Neural cell (in vitro differentiated cells): ENCODE measurements at regions not wholly inside any gene's neighbourhood (a gene's known extent, or its start where the extent isn't known, plus 50 kb on each side); places are given as distances from the start of the nearest gene placed in this dataset.

ENCODE experiments used
- H2AFZ ChIP-seq: fragments of 200-600, 300-800 bp; sonication (generic), shearing (Covaris generic); 2 replicates; pipeline ENCODE4 v1.6.0; 2014; ENCODE audit warnings: low read depth, mild to moderate bottlenecking, antibody characterized with exemption, low read length, moderate library complexity
- H3F3A ChIP-seq: fragments of 200-600 bp; shearing (Covaris generic); 2 replicates; pipeline ENCODE4 v1.6.1; 2016; ENCODE audit warnings: mild to moderate bottlenecking, moderate library complexity, mixed read lengths, antibody characterized with exemption, low read length; ENCODE audit not compliant: insufficient read depth, poor library complexity, severe bottlenecking
- H3K27ac ChIP-seq: fragments of 200-600, 300-800 bp; sonication (generic), shearing (Covaris generic); 2 replicates; pipeline ENCODE4 v1.5.1; 2014; ENCODE audit warnings: mild to moderate bottlenecking, low read length, moderate library complexity
- H3K27me3 ChIP-seq: fragments of 300-800, 200-600 bp; sonication (generic), shearing (Covaris generic); 2 replicates; pipeline ENCODE4 v1.6.0; 2014; ENCODE audit warnings: mild to moderate bottlenecking, low read depth, low read length, moderate library complexity; ENCODE audit not compliant: insufficient read depth
- H3K36me3 ChIP-seq: fragments of 300-800, 200-600 bp; sonication (generic), shearing (Covaris generic); 2 replicates; pipeline ENCODE4 v1.5.1; 2014; ENCODE audit warnings: mild to moderate bottlenecking, antibody characterized with exemption, low read length, moderate library complexity; ENCODE audit not compliant: insufficient read depth
- H3K4me2 ChIP-seq: fragments of 300-800, 200-600 bp; sonication (generic), shearing (Covaris generic); 2 replicates; pipeline ENCODE4 v1.6.0; 2014; ENCODE audit warnings: mild to moderate bottlenecking, low read length
- H3K4me3 ChIP-seq: fragments of 300-800, 200-600 bp; sonication (generic), shearing (Covaris generic); 2 replicates; pipeline ENCODE4 v1.5.1; 2014; ENCODE audit warnings: mild to moderate bottlenecking, low read length, moderate library complexity
- H3K79me2 ChIP-seq: fragments of 200-600 bp; shearing (Covaris generic); replicated peaks from 2 replicates; pipeline ENCODE4 v1.6.0; 2014; ENCODE audit warnings: mild to moderate bottlenecking, low read length, moderate library complexity; ENCODE audit not compliant: insufficient read depth
- H3K9ac ChIP-seq: fragments of 300-800, 200-600 bp; sonication (generic), shearing (Covaris generic); 2 replicates; pipeline ENCODE4 v1.6.1; 2016; ENCODE audit warnings: mild to moderate bottlenecking, low read length, mixed read lengths
- H3K9me2 ChIP-seq: fragments of 200-600 bp; shearing (Covaris generic); 2 replicates; pipeline ENCODE4 v1.6.1; 2016; ENCODE audit warnings: mild to moderate bottlenecking, low read length, mixed read lengths; ENCODE audit not compliant: insufficient read depth
- H3K9me3 ChIP-seq: fragments of 200-600, 300-800 bp; sonication (generic), shearing (Covaris generic); 2 replicates; pipeline ENCODE4 v1.6.1; 2016; ENCODE audit warnings: mild to moderate bottlenecking, mixed run types, low read length, moderate library complexity, mixed read lengths
- H4K20me1 ChIP-seq: fragments of 200-600 bp; shearing (Covaris generic); 2 replicates; pipeline ENCODE4 v1.6.1; 2016; ENCODE audit warnings: mild to moderate bottlenecking, mixed run types; ENCODE audit not compliant: insufficient read depth
- EP300 ChIP-seq: fragments of 450-650 bp; conservative IDR thresholded peaks from 2 replicates; pipeline ENCODE4 v1.6.1; 2014; ENCODE audit warnings: antibody characterized with exemption, mild to moderate bottlenecking, moderate library complexity; ENCODE audit not compliant: poor library complexity, severe bottlenecking
- EZH2 ChIP-seq: fragments of 200-600, 300-800 bp; shearing (Covaris generic), sonication (generic); IDR thresholded peaks from 2 replicates; pipeline ENCODE4 v1.6.1; 2014; ENCODE audit warnings: antibody characterized with exemption, low read length, borderline replicate concordance, mild to moderate bottlenecking; ENCODE audit not compliant: insufficient read depth, poor library complexity, severe bottlenecking
- MXI1 ChIP-seq: fragments of 450-650 bp; conservative IDR thresholded peaks from 2 replicates; pipeline ENCODE4 v1.6.1; 2014; ENCODE audit warnings: antibody characterized with exemption, mild to moderate bottlenecking; ENCODE audit not compliant: poor library complexity, severe bottlenecking
- POLR2AphosphoS5 ChIP-seq: IDR thresholded peaks from 2 replicates; pipeline ENCODE4 v1.6.1; 2012
- RAD21 ChIP-seq: fragments of 450-650 bp; conservative IDR thresholded peaks from 2 replicates; pipeline ENCODE4 v1.6.1; 2014; ENCODE audit warnings: antibody characterized with exemption, mild to moderate bottlenecking, moderate library complexity
- SMC3 ChIP-seq: fragments of 450-650 bp; conservative IDR thresholded peaks from 2 replicates; pipeline ENCODE4 v1.6.1; 2014; ENCODE audit warnings: antibody characterized with exemption, mild to moderate bottlenecking, moderate library complexity; ENCODE audit not compliant: poor library complexity
- TAF1 ChIP-seq: IDR thresholded peaks from 2 replicates; pipeline ENCODE4 v1.6.1; 2012; ENCODE audit warnings: low read depth
- TF ChIP-seq, protein P1 (sequence below): fragments of 450-650 bp; IDR thresholded peaks from 2 replicates; pipeline ENCODE4 v1.5.1; 2014; ENCODE audit warnings: antibody characterized with exemption, mild to moderate bottlenecking, moderate library complexity; ENCODE audit not compliant: poor library complexity, severe bottlenecking
- TF ChIP-seq, protein P2 (sequence below): IDR thresholded peaks from 2 replicates; pipeline ENCODE4 v1.6.1; 2012; ENCODE audit warnings: borderline replicate concordance

DNA sequence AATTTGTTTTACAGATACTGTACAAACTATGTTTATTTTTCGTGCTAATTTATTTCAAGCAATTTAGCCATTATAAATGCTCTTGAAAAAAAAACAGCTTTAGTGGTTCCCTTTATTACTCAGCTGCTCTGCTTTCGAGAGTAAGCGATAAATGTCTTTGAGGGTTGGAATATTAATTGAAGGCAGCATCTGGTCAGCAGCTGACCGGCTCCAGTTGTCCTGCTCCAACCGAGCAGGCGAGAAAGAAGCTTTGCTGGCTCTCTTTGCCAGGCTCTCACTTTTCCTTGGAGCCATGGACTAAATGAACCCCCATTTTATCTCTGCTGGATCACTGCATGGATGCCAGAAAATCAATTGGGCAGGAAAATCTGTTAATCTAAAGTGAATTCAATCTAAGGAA, 147.4 kb downstream of the LNPK start:
- Histone ChIP-seq H3K9ac (peak overlapping the region; percentile 21), H3F3A (peaks cover 16% of the 10 kb centered on the region), H3K36me3 (no peaks in the 10 kb centered on the region), H3K4me3 (peak overlapping the region; percentile 51), H4K20me1 (no peaks in the 10 kb centered on the region), H3K27ac (peak overlapping the region; percentile 73), H3K9me3 (no peaks in the 10 kb centered on the region), H3K79me2 (no peaks in the 10 kb centered on the region), H3K27me3 (no peaks in the 10 kb centered on the region), H2AFZ (no peak overlapping the region), H3K4me2 (peak overlapping the region; percentile 54), H3K9me2 (no peaks in the 10 kb centered on the region)
- no peak for TF ChIP-seq POLR2AphosphoS5
- no peak for TF ChIP-seq MXI1
- no peak for TF ChIP-seq TAF1
- TF ChIP-seq, protein P1, sequence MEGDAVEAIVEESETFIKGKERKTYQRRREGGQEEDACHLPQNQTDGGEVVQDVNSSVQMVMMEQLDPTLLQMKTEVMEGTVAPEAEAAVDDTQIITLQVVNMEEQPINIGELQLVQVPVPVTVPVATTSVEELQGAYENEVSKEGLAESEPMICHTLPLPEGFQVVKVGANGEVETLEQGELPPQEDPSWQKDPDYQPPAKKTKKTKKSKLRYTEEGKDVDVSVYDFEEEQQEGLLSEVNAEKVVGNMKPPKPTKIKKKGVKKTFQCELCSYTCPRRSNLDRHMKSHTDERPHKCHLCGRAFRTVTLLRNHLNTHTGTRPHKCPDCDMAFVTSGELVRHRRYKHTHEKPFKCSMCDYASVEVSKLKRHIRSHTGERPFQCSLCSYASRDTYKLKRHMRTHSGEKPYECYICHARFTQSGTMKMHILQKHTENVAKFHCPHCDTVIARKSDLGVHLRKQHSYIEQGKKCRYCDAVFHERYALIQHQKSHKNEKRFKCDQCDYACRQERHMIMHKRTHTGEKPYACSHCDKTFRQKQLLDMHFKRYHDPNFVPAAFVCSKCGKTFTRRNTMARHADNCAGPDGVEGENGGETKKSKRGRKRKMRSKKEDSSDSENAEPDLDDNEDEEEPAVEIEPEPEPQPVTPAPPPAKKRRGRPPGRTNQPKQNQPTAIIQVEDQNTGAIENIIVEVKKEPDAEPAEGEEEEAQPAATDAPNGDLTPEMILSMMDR: no peak
- no peak for TF ChIP-seq EZH2
- no peak for TF ChIP-seq RAD21
- TF ChIP-seq, protein P2, sequence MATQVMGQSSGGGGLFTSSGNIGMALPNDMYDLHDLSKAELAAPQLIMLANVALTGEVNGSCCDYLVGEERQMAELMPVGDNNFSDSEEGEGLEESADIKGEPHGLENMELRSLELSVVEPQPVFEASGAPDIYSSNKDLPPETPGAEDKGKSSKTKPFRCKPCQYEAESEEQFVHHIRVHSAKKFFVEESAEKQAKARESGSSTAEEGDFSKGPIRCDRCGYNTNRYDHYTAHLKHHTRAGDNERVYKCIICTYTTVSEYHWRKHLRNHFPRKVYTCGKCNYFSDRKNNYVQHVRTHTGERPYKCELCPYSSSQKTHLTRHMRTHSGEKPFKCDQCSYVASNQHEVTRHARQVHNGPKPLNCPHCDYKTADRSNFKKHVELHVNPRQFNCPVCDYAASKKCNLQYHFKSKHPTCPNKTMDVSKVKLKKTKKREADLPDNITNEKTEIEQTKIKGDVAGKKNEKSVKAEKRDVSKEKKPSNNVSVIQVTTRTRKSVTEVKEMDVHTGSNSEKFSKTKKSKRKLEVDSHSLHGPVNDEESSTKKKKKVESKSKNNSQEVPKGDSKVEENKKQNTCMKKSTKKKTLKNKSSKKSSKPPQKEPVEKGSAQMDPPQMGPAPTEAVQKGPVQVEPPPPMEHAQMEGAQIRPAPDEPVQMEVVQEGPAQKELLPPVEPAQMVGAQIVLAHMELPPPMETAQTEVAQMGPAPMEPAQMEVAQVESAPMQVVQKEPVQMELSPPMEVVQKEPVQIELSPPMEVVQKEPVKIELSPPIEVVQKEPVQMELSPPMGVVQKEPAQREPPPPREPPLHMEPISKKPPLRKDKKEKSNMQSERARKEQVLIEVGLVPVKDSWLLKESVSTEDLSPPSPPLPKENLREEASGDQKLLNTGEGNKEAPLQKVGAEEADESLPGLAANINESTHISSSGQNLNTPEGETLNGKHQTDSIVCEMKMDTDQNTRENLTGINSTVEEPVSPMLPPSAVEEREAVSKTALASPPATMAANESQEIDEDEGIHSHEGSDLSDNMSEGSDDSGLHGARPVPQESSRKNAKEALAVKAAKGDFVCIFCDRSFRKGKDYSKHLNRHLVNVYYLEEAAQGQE: no peak
- no peak for TF ChIP-seq SMC3
- no peak for TF ChIP-seq EP300

DNA sequence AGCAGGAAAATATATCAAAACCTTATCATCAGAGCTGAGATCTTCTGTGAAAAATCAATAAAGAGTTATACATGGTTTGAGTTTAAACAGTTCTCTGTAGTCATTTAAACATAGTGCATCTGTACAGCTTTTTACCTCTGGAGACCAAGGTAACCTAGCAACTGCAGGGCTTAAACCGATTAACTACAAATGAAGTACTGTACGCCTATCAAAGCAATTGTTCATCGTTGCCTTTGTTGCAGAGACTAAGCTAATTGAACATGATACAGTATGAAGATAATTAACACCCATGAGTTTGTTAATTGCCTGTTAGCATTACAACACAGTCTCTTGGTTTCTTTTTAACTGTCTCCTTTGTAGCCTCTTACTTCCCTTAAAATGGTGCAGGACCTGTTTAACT, 147.9 kb downstream of the LNPK start:
- no peaks in the 10 kb centered on the region for H3K9me3 ChIP-seq
- peaks cover 16% of the 10 kb centered on the region for H3F3A ChIP-seq
- H2AFZ ChIP-seq: no peak overlapping the region
- peak overlapping the region; percentile 32 for H3K9ac ChIP-seq
- no peaks in the 10 kb centered on the region for H3K36me3 ChIP-seq
- no peak for TF ChIP-seq SMC3
- TF ChIP-seq EP300: peak; percentile 2
- TF ChIP-seq POLR2AphosphoS5: peak; percentile 50
- H4K20me1 ChIP-seq: no peaks in the 10 kb centered on the region
- peak overlapping the region; percentile 73 for H3K27ac ChIP-seq
- no peaks in the 10 kb centered on the region for H3K9me2 ChIP-seq
- H3K27me3 ChIP-seq: no peaks in the 10 kb centered on the region
- peak overlapping the region; percentile 51 for H3K4me3 ChIP-seq
- H3K79me2 ChIP-seq: no peaks in the 10 kb centered on the region
- peak overlapping the region; percentile 54 for H3K4me2 ChIP-seq

DNA sequence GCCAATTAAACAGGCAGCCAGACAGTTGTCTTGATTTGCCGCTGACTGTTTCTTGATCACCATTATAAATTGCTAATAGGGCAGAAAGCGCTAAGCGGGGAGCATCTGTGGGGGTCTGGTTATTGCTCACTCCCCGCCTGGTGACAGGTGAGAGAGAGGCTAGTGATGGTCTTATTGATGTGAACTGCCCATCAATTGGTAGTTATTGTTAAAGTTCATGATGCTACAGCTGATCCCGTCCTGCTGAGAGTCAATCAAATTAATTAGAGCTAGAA, 148.5 kb downstream of the LNPK start:
- Histone ChIP-seq H3K36me3 (no peaks in the 10 kb centered on the region), H3K9ac (peak overlapping the region; percentile 32), H3K4me2 (peak overlapping the region; percentile 54), H4K20me1 (no peaks in the 10 kb centered on the region), H3K27ac (peak overlapping the region; percentile 73), H3K9me2 (no peaks in the 10 kb centered on the region), H3K4me3 (peak overlapping the region; percentile 51), H3F3A (peaks cover 16% of the 10 kb centered on the region), H3K79me2 (no peaks in the 10 kb centered on the region), H3K27me3 (no peaks in the 10 kb centered on the region), H3K9me3 (no peaks in the 10 kb centered on the region), H2AFZ (no peak overlapping the region)
- TF ChIP-seq, protein P1: no peak
- peak; percentile 12 for TF ChIP-seq EP300
